ENCODE measurements at regions not wholly inside any gene's neighbourhood (a gene's known extent, or its start where the extent isn't known, plus 50 kb on each side); places are given as distances from the start of the nearest gene placed in this dataset.

DNA sequence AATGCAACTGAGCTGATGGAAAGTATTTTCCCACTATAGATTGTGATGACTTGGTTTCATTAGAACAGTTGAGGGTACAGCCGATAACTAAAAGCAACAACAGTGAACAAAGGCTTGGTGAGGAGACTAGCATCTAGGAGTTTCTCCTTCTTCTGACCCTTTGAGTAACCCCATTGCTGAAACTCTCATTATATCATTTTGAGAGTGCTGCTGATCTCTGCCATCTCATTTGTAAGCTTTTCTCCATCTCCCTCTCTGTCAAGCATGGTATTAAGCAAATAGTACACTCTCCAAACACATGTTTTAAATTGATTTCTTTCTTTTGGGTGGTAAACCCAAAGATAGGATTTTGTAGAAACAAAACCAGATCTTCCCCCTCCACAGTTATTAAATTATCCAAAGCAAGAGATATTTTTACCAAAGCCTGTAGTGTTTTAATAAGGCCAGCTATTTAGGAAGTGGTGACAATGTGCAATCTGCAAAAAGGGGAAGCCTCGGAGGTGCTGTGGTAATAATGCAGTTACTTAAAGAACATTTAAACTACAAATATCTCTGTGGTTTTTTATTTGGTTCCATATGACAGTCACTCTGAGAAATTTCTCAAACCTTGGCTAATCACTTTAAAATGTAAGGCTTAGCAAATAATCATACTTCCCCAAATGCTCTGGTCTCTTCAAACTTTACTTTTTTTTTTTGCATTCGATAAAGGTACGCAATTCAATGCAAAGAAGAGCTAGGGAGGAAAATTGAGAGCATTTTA, 287.5 kb downstream of the HLX start:
- TF ChIP-seq EZH2 (IDR thresholded peaks at IDR 0.05; ENCODE audit: insufficient read depth, poor library complexity, severe bottlenecking) (no peak), EZH2phosphoT487 (IDR thresholded peaks at IDR 0.05; ENCODE audit: insufficient read depth, low read depth) (no peak)
